Naive thymus-derived CD8-positive, alpha-beta T cell (primary cell): ENCODE measurements at regions not wholly inside any gene's neighbourhood (a gene's known extent, or its start where the extent isn't known, plus 50 kb on each side); places are given as distances from the start of the nearest gene placed in this dataset.

Experiments used
- ATAC-seq, 2 donors: fragments of 150-1000 bp; cut with Tn5 transposase in 1 of 2; sonication (Bioruptor Pico), chemical (Tn5 transposase) in 1 of 2; 1 replicate in 1 of 2; 2 replicates in 1 of 2; pipeline ENCODE4 v1.10.0; 2021; ENCODE audit warnings: mild to moderate bottlenecking in 2 of 2, moderate library complexity in 2 of 2
- POLR2A ChIA-PET: fragments of 350-600 bp; sonication (Branson Sonifier 250); formaldehyde crosslinking; loops from one replicate; lab custom pipeline; 2021; ENCODE audit warnings: antibody characterized with exemption; lab: Charles Lee
- DNase-seq, 10 donors: peaks; one replicate each; pipeline versions ENCODE4 v3.0.0 to v3.0.0-alpha.2; 2020 to 2022
- H3K27ac Mint-ChIP-seq, 10 donors: one replicate each; pipeline ENCODE4 v1.8.0; 2020 to 2022; ENCODE audit warnings: mild to moderate bottlenecking in 10 of 10, mixed read lengths in 10 of 10, moderate library complexity in 4 of 10, inconsistent platforms in 1 of 10
- H3K27me3 Mint-ChIP-seq, 5 donors: one replicate each; pipeline ENCODE4 v1.8.0; 2021 to 2022; ENCODE audit warnings: mixed read lengths in 5 of 5
- H3K36me3 Mint-ChIP-seq, 3 donors: one replicate each; pipeline ENCODE4 v1.8.0; 2020 to 2022; ENCODE audit warnings: mixed read lengths in 3 of 3, mild to moderate bottlenecking in 2 of 3, inconsistent platforms in 1 of 3
- H3K4me1 Mint-ChIP-seq, 4 donors: one replicate each; pipeline ENCODE4 v1.8.0; 2021 to 2022; ENCODE audit warnings: mixed read lengths in 4 of 4
- H3K4me3 Mint-ChIP-seq, 10 donors: one replicate each; pipeline ENCODE4 v1.8.0; 2020 to 2022; ENCODE audit warnings: mild to moderate bottlenecking in 10 of 10, mixed read lengths in 10 of 10, moderate library complexity in 6 of 10, inconsistent platforms in 1 of 10
- H3K9me3 Mint-ChIP-seq, 9 donors: one replicate each; pipeline ENCODE4 v1.8.0; 2020 to 2022; ENCODE audit warnings: mixed read lengths in 9 of 9, mild to moderate bottlenecking in 3 of 9, inconsistent platforms in 1 of 9, moderate library complexity in 1 of 9

GRCh38 chr6:98124171-98124570 is 710.2 kb upstream of the POU3F2 start:
- POLR2A ChIA-PET: no interaction called here
- Mint-ChIP-seq H3K27me3 (peaks cover 0 to 4% (median 0%) of the 10 kb centered on the region in 5 donors), H3K4me1 (no peaks in the 10 kb centered on the region), H3K27ac (no peak overlapping the region), H3K4me3 (no peak overlapping the region), H3K36me3 (no peaks in the 10 kb centered on the region), H3K9me3 (peaks cover 0 to 2% (median 0%) of the 10 kb centered on the region in 9 donors)
- ATAC-seq (no peak), DNase-seq (no peak)

GRCh38 chr6:98131290-98131990 is 702.9 kb upstream of the POU3F2 start:
- Mint-ChIP-seq H3K9me3 (peaks cover 0 to 8% (median 0%) of the 10 kb centered on the region in 9 donors), H3K4me3 (no peak overlapping the region)

GRCh38 chr6:98136333-98136732 is 698.0 kb upstream of the POU3F2 start:
- no peak for ATAC-seq
- H3K4me3 Mint-ChIP-seq: no peak overlapping the region
- no peak for DNase-seq
- H3K27me3 Mint-ChIP-seq: no peaks in the 10 kb centered on the region
- no peaks in the 10 kb centered on the region for H3K4me1 Mint-ChIP-seq
- no peaks in the 10 kb centered on the region for H3K36me3 Mint-ChIP-seq
- no peak overlapping the region for H3K27ac Mint-ChIP-seq
- POLR2A ChIA-PET: no interaction called here
- H3K9me3 Mint-ChIP-seq: peaks cover 0 to 9% (median 0%) of the 10 kb centered on the region in 9 donors

More at GRCh38 chr6:98131290-98131990, 702.9 kb upstream of the POU3F2 start:
- no peak for DNase-seq
- H3K27ac Mint-ChIP-seq: no peak overlapping the region
- ATAC-seq: no peak
- H3K36me3 Mint-ChIP-seq: no peaks in the 10 kb centered on the region
- H3K27me3 Mint-ChIP-seq: no peaks in the 10 kb centered on the region
- H3K4me1 Mint-ChIP-seq: no peaks in the 10 kb centered on the region
- POLR2A ChIA-PET: no interaction called here

GRCh38 chr6:98137391-98137790 is 697.0 kb upstream of the POU3F2 start:
- peaks cover 5 to 15% (median 6%) of the 10 kb centered on the region in 9 donors for H3K9me3 Mint-ChIP-seq
- H3K4me3 Mint-ChIP-seq: no peak overlapping the region
- POLR2A ChIA-PET: no interaction called here
- peaks cover 0 to 7% (median 0%) of the 10 kb centered on the region in 3 donors for H3K36me3 Mint-ChIP-seq
- H3K27me3 Mint-ChIP-seq: no peaks in the 10 kb centered on the region
- no peaks in the 10 kb centered on the region for H3K4me1 Mint-ChIP-seq
- H3K27ac Mint-ChIP-seq: no peak overlapping the region
- ATAC-seq (no peak), DNase-seq (no peak)

- Mint-ChIP-seq H3K27ac (no peak overlapping the region), H3K4me1 (no peaks in the 10 kb centered on the region), H3K36me3 (peaks cover 0 to 7% (median 0%) of the 10 kb centered on the region in 3 donors), H3K4me3 (no peak overlapping the region), H3K27me3 (no peaks in the 10 kb centered on the region), H3K9me3 (peaks cover 6 to 29% (median 12%) of the 10 kb centered on the region in 9 donors)
- ATAC-seq (no peak), DNase-seq (no peak)
- POLR2A ChIA-PET: no interaction called here
Observed at GRCh38 chr6:98142839-98143238, 691.5 kb upstream of the POU3F2 start.

GRCh38 chr6:98146656-98147055 is 687.7 kb upstream of the POU3F2 start:
- POLR2A ChIA-PET: no interaction called here
- no peak overlapping the region for H3K27ac Mint-ChIP-seq
- no peaks in the 10 kb centered on the region for H3K4me1 Mint-ChIP-seq
- peaks cover 6 to 25% (median 13%) of the 10 kb centered on the region in 9 donors for H3K9me3 Mint-ChIP-seq
- no peak for ATAC-seq
- no peak overlapping the region for H3K4me3 Mint-ChIP-seq
- DNase-seq: no peak
- peaks cover 0 to 7% (median 0%) of the 10 kb centered on the region in 3 donors for H3K36me3 Mint-ChIP-seq
- no peaks in the 10 kb centered on the region for H3K27me3 Mint-ChIP-seq

- POLR2A ChIA-PET: no interaction called here
- Mint-ChIP-seq H3K36me3 (no peaks in the 10 kb centered on the region), H3K4me1 (no peaks in the 10 kb centered on the region), H3K27me3 (no peaks in the 10 kb centered on the region), H3K4me3 (no peak overlapping the region), H3K27ac (no peak overlapping the region), H3K9me3 (peaks cover 1 to 43% (median 10%) of the 10 kb centered on the region in 9 donors)
- no peak for DNase-seq
- ATAC-seq: no peak
Observed at GRCh38 chr6:98156580-98156979, 677.8 kb upstream of the POU3F2 start.

- Mint-ChIP-seq H3K36me3 (no peaks in the 10 kb centered on the region), H3K27me3 (no peaks in the 10 kb centered on the region), H3K4me3 (no peak overlapping the region), H3K9me3 (peaks cover 0 to 42% (median 9%) of the 10 kb centered on the region in 9 donors), H3K27ac (no peak overlapping the region), H3K4me1 (no peaks in the 10 kb centered on the region)
- DNase-seq: no peak
- POLR2A ChIA-PET: no interaction called here
- no peak for ATAC-seq
Observed at GRCh38 chr6:98179606-98180005, 654.8 kb upstream of the POU3F2 start.

GRCh38 chr6:98200084-98200483 is 634.3 kb upstream of the POU3F2 start:
- ATAC-seq: no peak
- H3K27me3 Mint-ChIP-seq: peaks cover 0 to 2% (median 0%) of the 10 kb centered on the region in 5 donors
- H3K27ac Mint-ChIP-seq: no peak overlapping the region
- peaks cover 0 to 9% (median 2%) of the 10 kb centered on the region in 9 donors for H3K9me3 Mint-ChIP-seq
- H3K4me3 Mint-ChIP-seq: no peak overlapping the region
- POLR2A ChIA-PET: no interaction called here
- no peaks in the 10 kb centered on the region for H3K36me3 Mint-ChIP-seq
- H3K4me1 Mint-ChIP-seq: no peaks in the 10 kb centered on the region
- no peak for DNase-seq

- H3K36me3 Mint-ChIP-seq: no peaks in the 10 kb centered on the region
- POLR2A ChIA-PET: no interaction called here
- H3K4me3 Mint-ChIP-seq: no peak overlapping the region
- DNase-seq (no peak), ATAC-seq (no peak)
- no peak overlapping the region for H3K27ac Mint-ChIP-seq
- H3K27me3 Mint-ChIP-seq: no peaks in the 10 kb centered on the region
- H3K4me1 Mint-ChIP-seq: no peaks in the 10 kb centered on the region
- peaks cover 0 to 9% (median 2%) of the 10 kb centered on the region in 9 donors for H3K9me3 Mint-ChIP-seq
Observed at GRCh38 chr6:98203170-98203806, 631.1 kb upstream of the POU3F2 start.

GRCh38 chr6:98212468-98212867 is 621.9 kb upstream of the POU3F2 start:
- ATAC-seq (no peak), DNase-seq (no peak)
- Mint-ChIP-seq H3K4me1 (no peaks in the 10 kb centered on the region), H3K4me3 (no peak overlapping the region), H3K36me3 (no peaks in the 10 kb centered on the region), H3K27ac (no peak overlapping the region), H3K9me3 (no peaks in the 10 kb centered on the region), H3K27me3 (no peaks in the 10 kb centered on the region)
- POLR2A ChIA-PET: no interaction called here

GRCh38 chr6:98215531-98215930 is 618.8 kb upstream of the POU3F2 start:
- Mint-ChIP-seq H3K36me3 (no peaks in the 10 kb centered on the region), H3K4me1 (no peaks in the 10 kb centered on the region), H3K27me3 (no peaks in the 10 kb centered on the region), H3K27ac (no peak overlapping the region), H3K4me3 (no peak overlapping the region), H3K9me3 (peaks cover 0 to under 1% (median 0%) of the 10 kb centered on the region in 9 donors)
- POLR2A ChIA-PET: no interaction called here
- ATAC-seq (no peak), DNase-seq (no peak)

- no peaks in the 10 kb centered on the region for H3K4me1 Mint-ChIP-seq
- H3K27me3 Mint-ChIP-seq: no peaks in the 10 kb centered on the region
- peaks cover 0 to 5% (median 0%) of the 10 kb centered on the region in 3 donors for H3K36me3 Mint-ChIP-seq
- ATAC-seq (no peak), DNase-seq (no peak)
- no peak overlapping the region for H3K27ac Mint-ChIP-seq
- peaks cover 1 to 10% (median 4%) of the 10 kb centered on the region in 9 donors for H3K9me3 Mint-ChIP-seq
- POLR2A ChIA-PET: no interaction called here
- no peak overlapping the region for H3K4me3 Mint-ChIP-seq
Observed at GRCh38 chr6:98230250-98230649, 604.1 kb upstream of the POU3F2 start.
